SK-N-SH (cell line): ENCODE measurements at regions not wholly inside any gene's neighbourhood (a gene's known extent, or its start where the extent isn't known, plus 50 kb on each side); places are given as distances from the start of the nearest gene placed in this dataset.

Experiments used
- CHD2 ChIP-seq: fragments of 150-350 bp; IDR thresholded peaks from 2 replicates; pipeline ENCODE4 v1.6.1; 2018; ENCODE audit warnings: low read length; ENCODE audit not compliant: partially characterized antibody
- ELF1 ChIP-seq: IDR thresholded peaks from 2 replicates; pipeline ENCODE4 v1.4.0; 2012
- FOSL2 ChIP-seq: IDR thresholded peaks from 2 replicates; pipeline ENCODE4 v1.4.0; 2012; ENCODE audit warnings: low read depth, mild to moderate bottlenecking, moderate library complexity, borderline replicate concordance
- FOXM1 ChIP-seq: IDR thresholded peaks from 2 replicates; pipeline ENCODE4 v1.4.0; 2012; ENCODE audit warnings: low read depth, mild to moderate bottlenecking
- GABPA ChIP-seq: IDR thresholded peaks from 2 replicates; pipeline ENCODE4 v1.4.0; 2012; ENCODE audit warnings: low read depth, mild to moderate bottlenecking
- GATA2 ChIP-seq: sonication (generic); formaldehyde crosslinking; IDR thresholded peaks from 2 replicates; pipeline ENCODE4 v1.5.0; 2020; ENCODE audit warnings: mild to moderate bottlenecking, missing genetic modification reagents
- MAX ChIP-seq: IDR thresholded peaks from 2 replicates; pipeline ENCODE4 v1.4.0; 2012; ENCODE audit warnings: low read depth
- MEF2A ChIP-seq: IDR thresholded peaks from 2 replicates; pipeline ENCODE4 v1.4.0; 2012; ENCODE audit warnings: low read depth, borderline replicate concordance
- MXI1 ChIP-seq: IDR thresholded peaks from 2 replicates; pipeline ENCODE4 v1.6.1; 2012; ENCODE audit warnings: mild to moderate bottlenecking, low read depth, low read length, improper control_type of control experiment
- NFIC ChIP-seq: IDR thresholded peaks from 2 replicates; pipeline ENCODE4 v1.4.0; 2012; ENCODE audit warnings: borderline replicate concordance
- NRF1 ChIP-seq: IDR thresholded peaks from 2 replicates; pipeline ENCODE4 v1.6.1; 2012; ENCODE audit warnings: low read depth, mild to moderate bottlenecking, low read length
- PBX3 ChIP-seq: IDR thresholded peaks from 2 replicates; pipeline ENCODE4; 2012
- POLR2AphosphoS5 ChIP-seq: IDR thresholded peaks from 2 replicates; pipeline ENCODE4 v1.6.1; 2012; ENCODE audit warnings: low read depth, low read length
- RAD21 ChIP-seq: IDR thresholded peaks from 2 replicates; pipeline ENCODE4 v1.6.1; 2012; ENCODE audit warnings: mild to moderate bottlenecking, low read length
- RFX5 ChIP-seq: IDR thresholded peaks from 2 replicates; pipeline ENCODE4 v1.6.1; 2012; ENCODE audit warnings: mild to moderate bottlenecking, improper control_type of control experiment, low read length
- RXRA ChIP-seq: IDR thresholded peaks from 2 replicates; pipeline ENCODE4 v1.4.0; 2012; ENCODE audit warnings: low read depth, mild to moderate bottlenecking, borderline replicate concordance
- SIN3A ChIP-seq: IDR thresholded peaks from 2 replicates; pipeline ENCODE4 v1.6.1; 2012; ENCODE audit warnings: low read depth, mild to moderate bottlenecking, low read length, moderate library complexity, borderline replicate concordance
- SMC3 ChIP-seq: IDR thresholded peaks from 2 replicates; pipeline ENCODE4 v1.6.1; 2012; ENCODE audit warnings: low read depth, low read length, improper control_type of control experiment
- TCF12 ChIP-seq: IDR thresholded peaks from 2 replicates; pipeline ENCODE4 v1.4.0; 2012
- TEAD4 ChIP-seq: IDR thresholded peaks from 2 replicates; pipeline ENCODE4 v1.4.0; 2012; ENCODE audit warnings: mild to moderate bottlenecking, borderline replicate concordance; ENCODE audit not compliant: insufficient read depth
- YY1 ChIP-seq: IDR thresholded peaks from 2 replicates; pipeline ENCODE4 v1.4.0; 2012; ENCODE audit warnings: low read depth, mild to moderate bottlenecking
- TF ChIP-seq, protein P1 (sequence below): IDR thresholded peaks from 2 replicates; pipeline ENCODE4 v1.6.1; 2012; ENCODE audit warnings: mild to moderate bottlenecking, low read depth, low read length, moderate library complexity
- TF ChIP-seq, protein P2 (sequence below): fragments of 150-350 bp; IDR thresholded peaks from 2 replicates; pipeline ENCODE4 v1.6.1; 2017; ENCODE audit warnings: antibody characterized with exemption, low read length, low read depth, borderline replicate concordance
- TF ChIP-seq, protein P3 (sequence below): IDR thresholded peaks from 2 replicates; pipeline ENCODE4 v1.4.0; 2012; ENCODE audit warnings: low read depth, borderline replicate concordance
- TF ChIP-seq, protein P4 (sequence below): fragments of 200-600 bp; sonication (generic); IDR thresholded peaks from 2 replicates; pipeline ENCODE4 v1.6.1; 2017; ENCODE audit warnings: antibody characterized with exemption, mild to moderate bottlenecking, moderate library complexity

- TF ChIP-seq, protein P1, sequence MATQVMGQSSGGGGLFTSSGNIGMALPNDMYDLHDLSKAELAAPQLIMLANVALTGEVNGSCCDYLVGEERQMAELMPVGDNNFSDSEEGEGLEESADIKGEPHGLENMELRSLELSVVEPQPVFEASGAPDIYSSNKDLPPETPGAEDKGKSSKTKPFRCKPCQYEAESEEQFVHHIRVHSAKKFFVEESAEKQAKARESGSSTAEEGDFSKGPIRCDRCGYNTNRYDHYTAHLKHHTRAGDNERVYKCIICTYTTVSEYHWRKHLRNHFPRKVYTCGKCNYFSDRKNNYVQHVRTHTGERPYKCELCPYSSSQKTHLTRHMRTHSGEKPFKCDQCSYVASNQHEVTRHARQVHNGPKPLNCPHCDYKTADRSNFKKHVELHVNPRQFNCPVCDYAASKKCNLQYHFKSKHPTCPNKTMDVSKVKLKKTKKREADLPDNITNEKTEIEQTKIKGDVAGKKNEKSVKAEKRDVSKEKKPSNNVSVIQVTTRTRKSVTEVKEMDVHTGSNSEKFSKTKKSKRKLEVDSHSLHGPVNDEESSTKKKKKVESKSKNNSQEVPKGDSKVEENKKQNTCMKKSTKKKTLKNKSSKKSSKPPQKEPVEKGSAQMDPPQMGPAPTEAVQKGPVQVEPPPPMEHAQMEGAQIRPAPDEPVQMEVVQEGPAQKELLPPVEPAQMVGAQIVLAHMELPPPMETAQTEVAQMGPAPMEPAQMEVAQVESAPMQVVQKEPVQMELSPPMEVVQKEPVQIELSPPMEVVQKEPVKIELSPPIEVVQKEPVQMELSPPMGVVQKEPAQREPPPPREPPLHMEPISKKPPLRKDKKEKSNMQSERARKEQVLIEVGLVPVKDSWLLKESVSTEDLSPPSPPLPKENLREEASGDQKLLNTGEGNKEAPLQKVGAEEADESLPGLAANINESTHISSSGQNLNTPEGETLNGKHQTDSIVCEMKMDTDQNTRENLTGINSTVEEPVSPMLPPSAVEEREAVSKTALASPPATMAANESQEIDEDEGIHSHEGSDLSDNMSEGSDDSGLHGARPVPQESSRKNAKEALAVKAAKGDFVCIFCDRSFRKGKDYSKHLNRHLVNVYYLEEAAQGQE = no peak
- TF ChIP-seq GABPA (no peak), PBX3 (peak; percentile 66), MAX (no peak), NFIC (peak; percentile 47; the same call in 1 of the 2 replicates), SIN3A (no peak), TEAD4 (peak; percentile 72; the same call in 1 of the 2 replicates), CHD2 (no peak), TCF12 (peak; percentile 88), MXI1 (no peak), RAD21 (no peak), MEF2A (peak; percentile 7; the same call in 1 of the 2 replicates), GATA2 (CRISPR knock-in tag) (no peak), FOXM1 (0 out of 2 replicates have a peak, but pooled peaks have one; percentile 36), FOSL2 (peak; percentile 21; the same call in 1 of the 2 replicates), POLR2AphosphoS5 (peak; percentile 49; the same call in 1 of the 2 replicates), NRF1 (no peak), RFX5 (no peak), ELF1 (no peak), RXRA (peak; percentile 8; the same call in 1 of the 2 replicates), YY1 (no peak), SMC3 (no peak)
- TF ChIP-seq, protein P2, sequence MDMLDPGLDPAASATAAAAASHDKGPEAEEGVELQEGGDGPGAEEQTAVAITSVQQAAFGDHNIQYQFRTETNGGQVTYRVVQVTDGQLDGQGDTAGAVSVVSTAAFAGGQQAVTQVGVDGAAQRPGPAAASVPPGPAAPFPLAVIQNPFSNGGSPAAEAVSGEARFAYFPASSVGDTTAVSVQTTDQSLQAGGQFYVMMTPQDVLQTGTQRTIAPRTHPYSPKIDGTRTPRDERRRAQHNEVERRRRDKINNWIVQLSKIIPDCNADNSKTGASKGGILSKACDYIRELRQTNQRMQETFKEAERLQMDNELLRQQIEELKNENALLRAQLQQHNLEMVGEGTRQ = no peak
- TF ChIP-seq, protein P3, sequence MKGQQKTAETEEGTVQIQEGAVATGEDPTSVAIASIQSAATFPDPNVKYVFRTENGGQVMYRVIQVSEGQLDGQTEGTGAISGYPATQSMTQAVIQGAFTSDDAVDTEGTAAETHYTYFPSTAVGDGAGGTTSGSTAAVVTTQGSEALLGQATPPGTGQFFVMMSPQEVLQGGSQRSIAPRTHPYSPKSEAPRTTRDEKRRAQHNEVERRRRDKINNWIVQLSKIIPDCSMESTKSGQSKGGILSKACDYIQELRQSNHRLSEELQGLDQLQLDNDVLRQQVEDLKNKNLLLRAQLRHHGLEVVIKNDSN = no peak
- TF ChIP-seq, protein P4, sequence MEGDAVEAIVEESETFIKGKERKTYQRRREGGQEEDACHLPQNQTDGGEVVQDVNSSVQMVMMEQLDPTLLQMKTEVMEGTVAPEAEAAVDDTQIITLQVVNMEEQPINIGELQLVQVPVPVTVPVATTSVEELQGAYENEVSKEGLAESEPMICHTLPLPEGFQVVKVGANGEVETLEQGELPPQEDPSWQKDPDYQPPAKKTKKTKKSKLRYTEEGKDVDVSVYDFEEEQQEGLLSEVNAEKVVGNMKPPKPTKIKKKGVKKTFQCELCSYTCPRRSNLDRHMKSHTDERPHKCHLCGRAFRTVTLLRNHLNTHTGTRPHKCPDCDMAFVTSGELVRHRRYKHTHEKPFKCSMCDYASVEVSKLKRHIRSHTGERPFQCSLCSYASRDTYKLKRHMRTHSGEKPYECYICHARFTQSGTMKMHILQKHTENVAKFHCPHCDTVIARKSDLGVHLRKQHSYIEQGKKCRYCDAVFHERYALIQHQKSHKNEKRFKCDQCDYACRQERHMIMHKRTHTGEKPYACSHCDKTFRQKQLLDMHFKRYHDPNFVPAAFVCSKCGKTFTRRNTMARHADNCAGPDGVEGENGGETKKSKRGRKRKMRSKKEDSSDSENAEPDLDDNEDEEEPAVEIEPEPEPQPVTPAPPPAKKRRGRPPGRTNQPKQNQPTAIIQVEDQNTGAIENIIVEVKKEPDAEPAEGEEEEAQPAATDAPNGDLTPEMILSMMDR = no peak
- TF ChIP-seq, all 33 proteins: peak for 11
Observed at GRCh38 chr4:33063241-33063640, 2343.1 kb downstream of the PCDH7 start (continued).
